ENCODE measurements at regions not wholly inside any gene's neighbourhood (a gene's known extent, or its start where the extent isn't known, plus 50 kb on each side); places are given as distances from the start of the nearest gene placed in this dataset.

DNA sequence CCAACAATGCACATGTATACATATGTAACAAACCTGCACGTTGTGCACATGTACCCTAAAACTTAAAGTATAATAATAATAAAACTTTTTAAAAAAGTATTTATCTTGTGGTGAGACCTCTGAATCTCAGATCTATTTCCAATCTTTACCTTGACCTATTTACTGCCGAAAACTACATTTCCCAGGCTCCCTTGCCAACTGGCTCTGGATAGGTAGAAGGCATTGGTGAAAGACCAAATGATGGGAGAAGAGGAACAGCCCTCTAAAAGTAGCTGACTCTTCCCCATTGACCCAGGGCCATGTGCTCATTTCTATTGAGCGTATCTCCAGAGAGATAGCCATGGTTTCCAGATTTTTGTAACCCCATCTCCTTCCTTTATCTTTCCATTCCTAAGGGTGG lies 247.4 kb downstream of the GPAM start:
- 74 to 83% (median 77%) methylated on average over 3 of the region's 3 CpGs for WGBS, 3 donors
- no peak overlapping the region for H3K27ac ChIP-seq (ENCODE audit: low read depth in 1 of 3, low read length in 2 of 3)
- FAIRE-seq (no peak), DNase-seq (no peak)
- H3K27me3 ChIP-seq (ENCODE audit: control insufficient read depth in 3 of 3, insufficient read depth in 3 of 3, low read length in 3 of 3): no peaks in the 10 kb centered on the region
- H3K4me3 ChIP-seq (ENCODE audit: low read depth in 1 of 3, low read length in 3 of 3): no peak overlapping the region
- no peaks in the 10 kb centered on the region for H3K9me3 ChIP-seq (ENCODE audit: control insufficient read depth in 2 of 2, insufficient read depth in 1 of 2, low read depth in 1 of 2, low read length in 1 of 2)
- H3K4me1 ChIP-seq (ENCODE audit: control insufficient read depth in 3 of 3, insufficient read depth in 2 of 3, low read depth in 1 of 3, low read length in 2 of 3): no peaks in the 10 kb centered on the region
- no peaks in the 10 kb centered on the region for H3K36me3 ChIP-seq (ENCODE audit: control insufficient read depth in 3 of 3, insufficient read depth in 2 of 3, low read depth in 1 of 3, low read length in 3 of 3)

DNA sequence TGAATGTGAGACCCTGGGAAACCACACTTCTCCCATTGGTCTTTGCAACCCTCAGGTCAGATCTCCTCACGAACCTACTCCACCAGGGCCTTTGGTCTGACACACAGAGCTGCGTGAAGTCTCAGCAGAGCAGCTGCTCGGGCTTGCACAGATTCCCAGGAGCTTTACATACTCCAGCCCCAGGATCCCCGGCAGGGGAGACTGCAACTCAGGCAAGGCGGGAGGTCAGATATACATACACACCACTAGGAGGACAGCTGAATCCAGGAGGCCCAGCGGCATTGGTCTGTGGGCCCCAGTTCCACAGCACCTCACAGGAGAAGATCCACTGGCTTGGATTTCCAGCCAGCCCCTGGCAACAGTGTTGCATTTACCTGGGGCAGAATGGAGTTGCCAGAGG lies 239.2 kb downstream of the GPAM start:
- WGBS, 3 donors: 69 to 81% (median 70%) methylated on average over 6 of the region's 6 CpGs
- Histone ChIP-seq H3K27me3 (ENCODE audit: control insufficient read depth in 3 of 3, insufficient read depth in 3 of 3, low read length in 3 of 3) (no peaks in the 10 kb centered on the region), H3K4me1 (ENCODE audit: control insufficient read depth in 3 of 3, insufficient read depth in 2 of 3, low read depth in 1 of 3, low read length in 2 of 3) (no peaks in the 10 kb centered on the region), H3K36me3 (ENCODE audit: control insufficient read depth in 3 of 3, insufficient read depth in 2 of 3, low read depth in 1 of 3, low read length in 3 of 3) (no peaks in the 10 kb centered on the region), H3K27ac (ENCODE audit: low read depth in 1 of 3, low read length in 2 of 3) (no peak overlapping the region), H3K4me3 (ENCODE audit: low read depth in 1 of 3, low read length in 3 of 3) (no peak overlapping the region), H3K9me3 (ENCODE audit: control insufficient read depth in 2 of 2, insufficient read depth in 1 of 2, low read depth in 1 of 2, low read length in 1 of 2) (no peaks in the 10 kb centered on the region)
- FAIRE-seq (no peak), DNase-seq (no peak)

DNA sequence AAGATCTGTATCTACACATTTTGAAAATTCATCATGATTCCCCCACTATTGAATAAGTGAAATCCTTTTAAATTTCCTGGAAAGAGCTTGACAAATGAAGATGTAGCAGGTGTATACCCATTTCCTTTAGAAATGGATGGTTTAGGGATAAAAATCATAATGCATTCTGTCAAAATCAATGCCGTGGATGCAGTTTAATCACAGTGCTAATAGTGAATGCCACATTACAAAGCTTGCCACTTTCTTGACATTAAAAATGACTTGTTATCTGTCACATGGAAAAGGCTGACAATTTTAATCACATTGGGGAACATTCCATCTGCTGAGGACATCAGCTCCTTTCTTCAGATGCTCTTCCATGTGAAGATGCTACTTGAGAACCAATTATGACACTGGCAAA lies 229.6 kb downstream of the GPAM start:
- FAIRE-seq (no peak), DNase-seq (no peak)
- Histone ChIP-seq H3K27me3 (ENCODE audit: control insufficient read depth in 3 of 3, insufficient read depth in 3 of 3, low read length in 3 of 3) (no peaks in the 10 kb centered on the region), H3K4me3 (ENCODE audit: low read depth in 1 of 3, low read length in 3 of 3) (no peak overlapping the region), H3K4me1 (ENCODE audit: control insufficient read depth in 3 of 3, insufficient read depth in 2 of 3, low read depth in 1 of 3, low read length in 2 of 3) (no peaks in the 10 kb centered on the region), H3K27ac (ENCODE audit: low read depth in 1 of 3, low read length in 2 of 3) (no peak overlapping the region), H3K36me3 (ENCODE audit: control insufficient read depth in 3 of 3, insufficient read depth in 2 of 3, low read depth in 1 of 3, low read length in 3 of 3) (no peaks in the 10 kb centered on the region), H3K9me3 (ENCODE audit: control insufficient read depth in 2 of 2, insufficient read depth in 1 of 2, low read depth in 1 of 2, low read length in 1 of 2) (peaks cover 0 to 6% of the 10 kb centered on the region in 2 donors)
- WGBS, 3 donors: 71 to 92% (median 76%) methylated on average over 1 of the region's 1 CpG

DNA sequence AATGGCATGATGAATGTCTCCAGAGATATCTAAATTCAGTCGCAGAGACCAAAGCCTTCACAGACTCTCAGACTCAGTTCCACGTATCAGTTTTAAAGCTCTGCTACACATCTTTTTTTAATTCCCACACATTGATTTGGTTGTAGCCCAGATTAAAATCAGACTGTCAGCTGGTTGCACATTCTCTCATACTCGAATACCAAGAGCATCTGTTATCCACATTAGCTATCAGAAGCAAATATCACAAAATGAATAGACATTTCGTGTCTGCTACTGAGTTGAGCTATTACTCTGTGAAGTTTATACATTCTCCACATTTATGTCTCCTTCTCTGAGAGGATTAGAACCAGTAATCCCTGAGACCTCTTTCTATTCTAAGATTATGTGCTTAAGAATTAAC lies 229.2 kb downstream of the GPAM start:
- Histone ChIP-seq H3K9me3 (ENCODE audit: control insufficient read depth in 2 of 2, insufficient read depth in 1 of 2, low read depth in 1 of 2, low read length in 1 of 2) (peaks cover 0 to 6% of the 10 kb centered on the region in 2 donors), H3K4me3 (ENCODE audit: low read depth in 1 of 3, low read length in 3 of 3) (no peak overlapping the region), H3K36me3 (ENCODE audit: control insufficient read depth in 3 of 3, insufficient read depth in 2 of 3, low read depth in 1 of 3, low read length in 3 of 3) (no peaks in the 10 kb centered on the region), H3K4me1 (ENCODE audit: control insufficient read depth in 3 of 3, insufficient read depth in 2 of 3, low read depth in 1 of 3, low read length in 2 of 3) (no peaks in the 10 kb centered on the region), H3K27me3 (ENCODE audit: control insufficient read depth in 3 of 3, insufficient read depth in 3 of 3, low read length in 3 of 3) (no peaks in the 10 kb centered on the region), H3K27ac (ENCODE audit: low read depth in 1 of 3, low read length in 2 of 3) (no peak overlapping the region)
- FAIRE-seq: no peak
- 70 to 76% (median 74%) methylated on average over 4 of the region's 4 CpGs for WGBS, 3 donors
- DNase-seq: no peak

DNA sequence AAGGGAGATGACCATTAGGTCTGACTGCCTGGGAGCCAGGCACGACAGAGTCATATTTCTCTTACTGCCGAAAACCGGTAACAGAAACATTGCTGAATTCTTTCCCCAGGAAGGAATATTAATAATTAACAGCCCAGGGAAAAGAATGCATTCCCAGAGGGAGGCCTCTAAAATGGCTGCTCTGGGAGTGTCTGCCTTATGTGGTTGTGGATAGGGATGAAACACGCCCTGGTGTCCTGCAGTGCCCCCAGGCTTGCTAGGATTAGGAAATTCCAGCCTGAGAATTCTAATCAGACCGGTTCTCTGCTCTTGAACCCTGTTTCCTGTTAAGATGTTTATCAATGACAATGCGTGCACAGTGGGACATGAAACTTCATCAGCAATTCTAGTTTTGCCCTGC lies 226.7 kb downstream of the GPAM start:
- Histone ChIP-seq H3K4me3 (ENCODE audit: low read depth in 1 of 3, low read length in 3 of 3) (no peak overlapping the region), H3K4me1 (ENCODE audit: control insufficient read depth in 3 of 3, insufficient read depth in 2 of 3, low read depth in 1 of 3, low read length in 2 of 3) (no peaks in the 10 kb centered on the region), H3K27ac (ENCODE audit: low read depth in 1 of 3, low read length in 2 of 3) (no peak overlapping the region), H3K9me3 (ENCODE audit: control insufficient read depth in 2 of 2, insufficient read depth in 1 of 2, low read depth in 1 of 2, low read length in 1 of 2) (peaks cover 0 to 6% of the 10 kb centered on the region in 2 donors), H3K36me3 (ENCODE audit: control insufficient read depth in 3 of 3, insufficient read depth in 2 of 3, low read depth in 1 of 3, low read length in 3 of 3) (no peaks in the 10 kb centered on the region), H3K27me3 (ENCODE audit: control insufficient read depth in 3 of 3, insufficient read depth in 3 of 3, low read length in 3 of 3) (no peaks in the 10 kb centered on the region)
- no peak for DNase-seq
- 81 to 89% (median 86%) methylated on average over 6 of the region's 6 CpGs for WGBS, 3 donors
- FAIRE-seq: no peak

DNA sequence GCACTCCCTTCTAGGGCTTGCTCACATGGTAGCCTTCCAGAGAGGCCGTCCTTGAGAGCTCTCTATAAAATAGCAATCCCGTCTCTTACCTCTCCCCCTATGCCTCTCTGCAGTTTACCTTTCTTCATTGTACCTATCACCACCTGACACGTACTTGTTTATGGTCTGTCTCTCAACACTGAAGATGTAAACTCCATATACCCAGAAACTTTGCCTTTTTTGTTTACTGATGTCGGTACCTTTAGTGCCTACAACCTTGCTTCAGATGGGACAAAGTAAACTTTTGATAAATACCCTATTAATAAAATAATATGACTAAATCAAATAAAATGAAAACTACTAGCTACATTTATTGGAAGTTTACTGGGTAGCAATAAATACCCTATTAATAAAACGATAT lies 220.6 kb downstream of the GPAM start:
- no peaks in the 10 kb centered on the region for H3K4me1 ChIP-seq (ENCODE audit: control insufficient read depth in 3 of 3, insufficient read depth in 2 of 3, low read depth in 1 of 3, low read length in 2 of 3)
- H3K27ac ChIP-seq (ENCODE audit: low read depth in 1 of 3, low read length in 2 of 3): no peak overlapping the region
- FAIRE-seq (no peak), DNase-seq (no peak)
- no peaks in the 10 kb centered on the region for H3K36me3 ChIP-seq (ENCODE audit: control insufficient read depth in 3 of 3, insufficient read depth in 2 of 3, low read depth in 1 of 3, low read length in 3 of 3)
- no peaks in the 10 kb centered on the region for H3K9me3 ChIP-seq (ENCODE audit: control insufficient read depth in 2 of 2, insufficient read depth in 1 of 2, low read depth in 1 of 2, low read length in 1 of 2)
- WGBS, 3 donors: 74 to 81% (median 79%) methylated on average over 5 of the region's 5 CpGs
- no peak overlapping the region for H3K4me3 ChIP-seq (ENCODE audit: low read depth in 1 of 3, low read length in 3 of 3)
- H3K27me3 ChIP-seq (ENCODE audit: control insufficient read depth in 3 of 3, insufficient read depth in 3 of 3, low read length in 3 of 3): no peaks in the 10 kb centered on the region

DNA sequence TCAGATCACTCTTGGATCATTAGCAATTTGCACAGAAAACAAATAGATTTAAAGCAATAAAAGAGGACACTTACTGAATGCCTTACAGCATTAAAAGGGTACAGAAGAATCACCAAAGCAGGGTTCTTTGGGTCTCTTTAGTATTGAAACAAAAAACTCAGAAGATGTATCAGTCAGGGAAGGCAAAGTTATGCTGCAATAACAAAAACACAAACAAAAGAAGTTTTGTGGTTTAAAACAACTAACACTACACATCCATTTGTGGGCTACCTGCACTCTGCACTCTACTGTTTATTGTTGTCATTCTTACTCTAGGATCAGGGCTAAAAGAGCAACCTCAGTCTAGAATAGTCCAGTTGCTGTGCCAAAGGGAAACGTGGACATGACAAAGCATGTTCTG lies 216.4 kb downstream of the GPAM start:
- Histone ChIP-seq H3K9me3 (ENCODE audit: control insufficient read depth in 2 of 2, insufficient read depth in 1 of 2, low read depth in 1 of 2, low read length in 1 of 2) (no peaks in the 10 kb centered on the region), H3K27me3 (ENCODE audit: control insufficient read depth in 3 of 3, insufficient read depth in 3 of 3, low read length in 3 of 3) (no peaks in the 10 kb centered on the region), H3K4me3 (ENCODE audit: low read depth in 1 of 3, low read length in 3 of 3) (no peak overlapping the region), H3K36me3 (ENCODE audit: control insufficient read depth in 3 of 3, insufficient read depth in 2 of 3, low read depth in 1 of 3, low read length in 3 of 3) (no peaks in the 10 kb centered on the region), H3K4me1 (ENCODE audit: control insufficient read depth in 3 of 3, insufficient read depth in 2 of 3, low read depth in 1 of 3, low read length in 2 of 3) (no peaks in the 10 kb centered on the region), H3K27ac (ENCODE audit: low read depth in 1 of 3, low read length in 2 of 3) (no peak overlapping the region)
- DNase-seq: no peak
- no peak for FAIRE-seq
- 83 to 86% (median 85%) methylated on average over 1 of the region's 1 CpG for WGBS, 3 donors

DNA sequence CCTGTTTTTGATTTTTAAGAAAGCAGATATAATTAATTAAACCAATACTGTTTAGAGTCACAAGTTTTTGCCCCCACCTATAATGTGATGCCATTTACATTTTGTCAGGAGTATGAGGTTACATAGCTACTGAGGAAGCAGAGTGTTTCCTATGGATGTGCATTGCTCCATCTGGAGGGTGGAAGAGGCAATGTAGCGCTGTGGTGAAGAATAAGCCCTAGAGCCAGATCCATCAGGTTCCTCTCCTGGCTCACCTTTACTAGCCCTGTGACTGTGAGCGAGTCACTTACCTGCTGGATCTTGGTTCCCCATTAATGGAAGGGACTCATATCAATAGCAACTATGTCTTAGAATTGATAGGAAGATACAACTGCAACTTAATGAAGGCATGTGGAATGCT lies 216.0 kb downstream of the GPAM start:
- DNase-seq: no peak
- no peaks in the 10 kb centered on the region for H3K27me3 ChIP-seq (ENCODE audit: control insufficient read depth in 3 of 3, insufficient read depth in 3 of 3, low read length in 3 of 3)
- no peaks in the 10 kb centered on the region for H3K4me1 ChIP-seq (ENCODE audit: control insufficient read depth in 3 of 3, insufficient read depth in 2 of 3, low read depth in 1 of 3, low read length in 2 of 3)
- no peak overlapping the region for H3K27ac ChIP-seq (ENCODE audit: low read depth in 1 of 3, low read length in 2 of 3)
- FAIRE-seq: no peak
- 88 to 94% (median 90%) methylated on average over 2 of the region's 2 CpGs for WGBS, 3 donors
- H3K36me3 ChIP-seq (ENCODE audit: control insufficient read depth in 3 of 3, insufficient read depth in 2 of 3, low read depth in 1 of 3, low read length in 3 of 3): no peaks in the 10 kb centered on the region
- H3K9me3 ChIP-seq (ENCODE audit: control insufficient read depth in 2 of 2, insufficient read depth in 1 of 2, low read depth in 1 of 2, low read length in 1 of 2): no peaks in the 10 kb centered on the region
- no peak overlapping the region for H3K4me3 ChIP-seq (ENCODE audit: low read depth in 1 of 3, low read length in 3 of 3)

DNA sequence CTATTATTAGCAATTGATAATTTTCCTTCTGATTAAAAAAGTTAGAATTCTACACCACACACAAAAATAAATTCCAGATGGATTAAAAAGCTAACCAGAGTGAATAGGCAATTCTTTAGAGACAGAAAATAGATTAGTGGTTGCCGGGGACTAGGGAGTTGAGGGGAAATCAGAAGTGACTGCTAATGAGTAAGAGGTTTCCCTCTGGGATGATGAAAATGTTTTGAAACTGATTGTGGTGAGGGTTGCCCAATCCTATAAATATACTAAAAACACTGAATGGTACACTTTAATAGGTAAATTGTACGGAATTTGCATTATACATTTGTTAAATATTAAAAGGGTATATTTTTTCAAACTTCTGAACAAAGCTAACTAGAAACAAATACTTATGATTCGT lies 214.9 kb downstream of the GPAM start:
- FAIRE-seq: no peak
- Histone ChIP-seq H3K36me3 (ENCODE audit: control insufficient read depth in 3 of 3, insufficient read depth in 2 of 3, low read depth in 1 of 3, low read length in 3 of 3) (no peaks in the 10 kb centered on the region), H3K4me1 (ENCODE audit: control insufficient read depth in 3 of 3, insufficient read depth in 2 of 3, low read depth in 1 of 3, low read length in 2 of 3) (no peaks in the 10 kb centered on the region), H3K9me3 (ENCODE audit: control insufficient read depth in 2 of 2, insufficient read depth in 1 of 2, low read depth in 1 of 2, low read length in 1 of 2) (no peaks in the 10 kb centered on the region), H3K4me3 (ENCODE audit: low read depth in 1 of 3, low read length in 3 of 3) (no peak overlapping the region), H3K27me3 (ENCODE audit: control insufficient read depth in 3 of 3, insufficient read depth in 3 of 3, low read length in 3 of 3) (no peaks in the 10 kb centered on the region), H3K27ac (ENCODE audit: low read depth in 1 of 3, low read length in 2 of 3) (no peak overlapping the region)
- whole genome bisulfite sequencing, 3 donors: 61 to 70% (median 70%) methylated on average over 3 of the region's 3 CpGs
- DNase-seq: no peak

All from small intestine (tissue), 7 donors.